KMS-11 (cell line): ENCODE measurements at regions not wholly inside any gene's neighbourhood (a gene's known extent, or its start where the extent isn't known, plus 50 kb on each side); places are given as distances from the start of the nearest gene placed in this dataset.
"Not testable (repeated sequence)": the region's sequence is repeated elsewhere in the genome, so short reads cannot be mapped to it uniquely, and the experiment has no call there.

Experiments
- H2AFZ ChIP-seq: fragments of 200-600 bp; sonication (generic); 2 replicates; pipeline ENCODE4 v1.6.1; 2016; ENCODE audit warnings: antibody characterized with exemption, mixed run types, low read depth
- H3K27ac ChIP-seq: fragments of 200-600 bp; sonication (generic); 2 replicates; pipeline ENCODE4 v1.6.1; 2016; ENCODE audit warnings: mild to moderate bottlenecking, mixed run types
- H3K27me3 ChIP-seq: fragments of 200-600 bp; sonication (generic); 2 replicates; pipeline ENCODE4 v1.6.1; 2017; ENCODE audit warnings: mild to moderate bottlenecking, low read depth, mixed run types, moderate library complexity; ENCODE audit not compliant: insufficient read depth
- H3K36me3 ChIP-seq: fragments of 200-600 bp; sonication (generic); 2 replicates; pipeline ENCODE4 v1.6.1; 2017; ENCODE audit warnings: mild to moderate bottlenecking, mixed run types; ENCODE audit not compliant: insufficient read depth
- H3K4me1 ChIP-seq: fragments of 200-600 bp; sonication (generic); 2 replicates; pipeline ENCODE4 v1.6.1; 2016; ENCODE audit warnings: mild to moderate bottlenecking, low read depth, mixed run types; ENCODE audit not compliant: poor library complexity, severe bottlenecking
- H3K4me2 ChIP-seq: fragments of 200-600 bp; sonication (generic); 2 replicates; pipeline ENCODE4 v1.7.0; 2016; ENCODE audit warnings: mild to moderate bottlenecking, mixed run types
- H3K4me3 ChIP-seq: fragments of 200-600 bp; sonication (generic); IDR thresholded peaks from 2 replicates; pipeline ENCODE4 v1.6.1; 2017; ENCODE audit warnings: low read depth, low read length, mixed read lengths; ENCODE audit not compliant: insufficient read depth
- H3K79me2 ChIP-seq: fragments of 200-600 bp; sonication (generic); 2 replicates; pipeline ENCODE4 v1.6.1; 2016; ENCODE audit warnings: low read depth, mixed run types; ENCODE audit not compliant: insufficient read depth
- H3K9ac ChIP-seq: fragments of 200-600 bp; sonication (generic); 2 replicates; pipeline ENCODE4 v1.6.1; 2016; ENCODE audit warnings: mild to moderate bottlenecking, mixed run types
- H4K20me1 ChIP-seq: fragments of 200-600 bp; sonication (generic); 2 replicates; pipeline ENCODE4 v1.6.1; 2016; ENCODE audit warnings: mild to moderate bottlenecking, mixed run types; ENCODE audit not compliant: insufficient read depth
- TF ChIP-seq, protein P1 (sequence below): fragments of 200-600 bp; sonication (generic); conservative IDR thresholded peaks from 2 replicates; pipeline ENCODE4 v1.6.1; 2017; ENCODE audit warnings: low read depth, mild to moderate bottlenecking, antibody characterized with exemption, low read length, moderate library complexity, mixed read lengths

DNA sequence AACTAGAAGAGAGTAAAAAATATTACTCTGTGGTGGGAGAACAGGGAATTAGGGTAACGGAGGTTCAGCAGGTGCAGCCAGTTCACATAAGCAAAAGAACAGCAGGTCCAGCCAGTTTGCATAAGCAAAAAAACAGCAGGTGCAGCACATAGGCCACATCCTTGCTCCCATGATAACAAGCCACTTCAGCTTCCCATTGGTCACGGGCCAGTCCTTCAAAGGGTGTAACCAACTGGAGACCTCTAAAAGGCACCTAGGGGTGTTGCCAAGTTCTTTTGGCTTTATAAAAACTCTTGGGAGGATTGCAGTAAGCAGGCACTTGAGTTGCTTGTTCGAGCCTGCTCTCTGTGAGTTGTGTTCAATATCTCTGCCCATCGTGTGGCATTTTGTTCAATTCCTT is 488.1 kb downstream of the XYLT1 start:
- no peak overlapping the region for H2AFZ ChIP-seq
- H4K20me1 ChIP-seq: no peaks in the 10 kb centered on the region
- TF ChIP-seq, protein P1, sequence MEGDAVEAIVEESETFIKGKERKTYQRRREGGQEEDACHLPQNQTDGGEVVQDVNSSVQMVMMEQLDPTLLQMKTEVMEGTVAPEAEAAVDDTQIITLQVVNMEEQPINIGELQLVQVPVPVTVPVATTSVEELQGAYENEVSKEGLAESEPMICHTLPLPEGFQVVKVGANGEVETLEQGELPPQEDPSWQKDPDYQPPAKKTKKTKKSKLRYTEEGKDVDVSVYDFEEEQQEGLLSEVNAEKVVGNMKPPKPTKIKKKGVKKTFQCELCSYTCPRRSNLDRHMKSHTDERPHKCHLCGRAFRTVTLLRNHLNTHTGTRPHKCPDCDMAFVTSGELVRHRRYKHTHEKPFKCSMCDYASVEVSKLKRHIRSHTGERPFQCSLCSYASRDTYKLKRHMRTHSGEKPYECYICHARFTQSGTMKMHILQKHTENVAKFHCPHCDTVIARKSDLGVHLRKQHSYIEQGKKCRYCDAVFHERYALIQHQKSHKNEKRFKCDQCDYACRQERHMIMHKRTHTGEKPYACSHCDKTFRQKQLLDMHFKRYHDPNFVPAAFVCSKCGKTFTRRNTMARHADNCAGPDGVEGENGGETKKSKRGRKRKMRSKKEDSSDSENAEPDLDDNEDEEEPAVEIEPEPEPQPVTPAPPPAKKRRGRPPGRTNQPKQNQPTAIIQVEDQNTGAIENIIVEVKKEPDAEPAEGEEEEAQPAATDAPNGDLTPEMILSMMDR: no peak
- no peaks in the 10 kb centered on the region for H3K36me3 ChIP-seq
- H3K27ac ChIP-seq: no peak overlapping the region
- no peaks in the 10 kb centered on the region for H3K27me3 ChIP-seq
- H3K4me2 ChIP-seq: no peak overlapping the region
- no peak overlapping the region for H3K9ac ChIP-seq
- H3K79me2 ChIP-seq: no peaks in the 10 kb centered on the region
- no peak overlapping the region for H3K4me3 ChIP-seq
- no peaks in the 10 kb centered on the region for H3K4me1 ChIP-seq

DNA sequence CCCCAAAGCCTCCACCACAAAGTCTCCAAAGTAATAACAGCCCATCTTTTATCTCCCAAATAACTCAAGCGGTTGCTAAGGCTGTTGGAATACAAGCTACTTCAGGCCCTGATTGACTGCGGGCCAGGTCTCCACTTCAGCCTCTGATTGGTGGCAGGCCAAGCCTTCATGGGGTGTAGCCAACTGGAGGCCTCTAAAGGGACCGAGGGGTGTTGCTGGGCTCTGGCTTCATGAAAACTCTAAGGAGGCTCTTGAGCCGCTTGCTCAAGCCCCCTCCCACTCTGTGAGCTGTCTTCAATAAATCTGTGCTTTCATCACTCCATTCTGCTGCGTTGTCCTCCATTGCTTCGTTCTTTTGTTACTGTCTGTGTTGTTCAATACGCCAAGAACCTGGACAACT is 487.2 kb downstream of the XYLT1 start:
- H3K27ac ChIP-seq: no peak overlapping the region
- H3K4me2 ChIP-seq: no peak overlapping the region
- no peak overlapping the region for H3K9ac ChIP-seq
- H3K4me1 ChIP-seq: no peaks in the 10 kb centered on the region
- no peaks in the 10 kb centered on the region for H4K20me1 ChIP-seq
- H3K79me2 ChIP-seq: no peaks in the 10 kb centered on the region
- TF ChIP-seq, protein P1: no peak
- H3K36me3 ChIP-seq: no peaks in the 10 kb centered on the region
- no peaks in the 10 kb centered on the region for H3K27me3 ChIP-seq
- no peak overlapping the region for H3K4me3 ChIP-seq
- H2AFZ ChIP-seq: no peak overlapping the region

DNA sequence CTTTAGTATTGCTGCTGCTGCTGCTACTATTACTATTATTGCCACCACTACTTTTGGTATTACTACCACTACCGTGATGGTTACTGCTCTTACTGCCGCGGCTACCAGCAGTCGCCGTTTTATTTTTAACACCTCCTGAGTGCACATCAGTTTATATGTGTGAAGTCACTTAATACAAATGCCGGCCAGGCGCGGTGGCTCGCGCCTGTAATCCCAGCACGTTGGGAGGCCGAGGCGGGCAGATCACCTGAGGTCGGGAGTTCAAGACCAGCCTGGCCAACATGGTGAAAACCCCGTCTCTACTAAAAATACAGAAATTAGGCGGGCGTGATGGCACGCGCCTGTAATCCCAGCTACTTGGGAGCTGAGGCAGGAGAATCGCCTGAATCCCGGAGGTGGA is 486.7 kb downstream of the XYLT1 start:
- H3K27me3 ChIP-seq, H3K4me2 ChIP-seq, H3K9ac ChIP-seq, H3K27ac ChIP-seq, H2AFZ ChIP-seq, H3K4me1 ChIP-seq, H4K20me1 ChIP-seq, H3K79me2 ChIP-seq, H3K4me3 ChIP-seq, H3K36me3 ChIP-seq: not testable (repeated sequence)

DNA sequence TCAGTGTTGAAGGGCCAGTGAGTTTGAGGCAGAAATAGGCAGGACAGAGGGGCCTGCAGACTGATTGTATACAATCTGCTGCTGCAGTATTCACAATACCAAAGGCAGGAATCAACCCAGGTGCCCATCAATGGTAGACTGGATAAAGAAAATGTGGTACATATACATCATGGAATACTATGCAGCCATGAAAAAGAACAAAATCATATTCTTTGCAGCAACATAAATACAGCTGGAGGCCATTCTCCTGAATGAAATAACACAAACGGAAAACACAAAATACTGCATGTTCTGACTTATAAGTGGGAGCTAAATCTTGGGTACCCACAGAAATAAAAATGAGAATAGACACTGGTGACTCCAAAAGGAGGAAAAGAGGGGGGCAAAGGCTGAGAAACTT is 485.1 kb downstream of the XYLT1 start:
- H4K20me1 ChIP-seq: no peaks in the 10 kb centered on the region
- no peaks in the 10 kb centered on the region for H3K4me1 ChIP-seq
- no peak overlapping the region for H3K9ac ChIP-seq
- no peak overlapping the region for H2AFZ ChIP-seq
- H3K36me3 ChIP-seq: no peaks in the 10 kb centered on the region
- no peak overlapping the region for H3K4me3 ChIP-seq
- TF ChIP-seq, protein P1: no peak
- no peaks in the 10 kb centered on the region for H3K27me3 ChIP-seq
- no peak overlapping the region for H3K27ac ChIP-seq
- H3K4me2 ChIP-seq: no peak overlapping the region
- H3K79me2 ChIP-seq: no peaks in the 10 kb centered on the region

DNA sequence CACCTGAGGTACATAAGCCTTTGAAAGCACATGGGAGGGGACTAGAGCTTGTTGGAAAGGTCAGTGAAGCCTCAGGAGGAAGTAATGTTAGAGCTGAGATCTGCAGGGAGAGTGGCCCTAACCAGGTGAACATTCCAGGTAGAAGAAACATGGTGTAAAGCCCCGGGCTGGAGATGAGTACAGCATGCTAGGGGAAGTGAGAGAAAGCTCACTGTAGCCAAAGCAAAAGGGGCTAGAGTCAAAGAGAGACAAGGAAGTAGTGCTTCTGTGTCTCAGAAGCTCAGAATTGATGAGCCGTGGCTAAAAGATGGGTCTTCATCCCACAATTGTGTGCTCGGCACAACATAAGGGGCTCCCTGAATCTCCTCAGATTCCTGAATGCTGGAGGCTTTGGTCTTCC is 481.8 kb downstream of the XYLT1 start:
- Histone ChIP-seq H2AFZ (no peak overlapping the region), H3K79me2 (no peaks in the 10 kb centered on the region), H3K27ac (no peak overlapping the region), H4K20me1 (no peaks in the 10 kb centered on the region), H3K4me1 (no peaks in the 10 kb centered on the region), H3K27me3 (no peaks in the 10 kb centered on the region), H3K9ac (no peak overlapping the region), H3K4me3 (no peak overlapping the region), H3K4me2 (no peak overlapping the region), H3K36me3 (no peaks in the 10 kb centered on the region)
- TF ChIP-seq, protein P1: no peak
